ENCODE measurements at regions not wholly inside any gene's neighbourhood (a gene's known extent, or its start where the extent isn't known, plus 50 kb on each side); places are given as distances from the start of the nearest gene placed in this dataset.

DNA sequence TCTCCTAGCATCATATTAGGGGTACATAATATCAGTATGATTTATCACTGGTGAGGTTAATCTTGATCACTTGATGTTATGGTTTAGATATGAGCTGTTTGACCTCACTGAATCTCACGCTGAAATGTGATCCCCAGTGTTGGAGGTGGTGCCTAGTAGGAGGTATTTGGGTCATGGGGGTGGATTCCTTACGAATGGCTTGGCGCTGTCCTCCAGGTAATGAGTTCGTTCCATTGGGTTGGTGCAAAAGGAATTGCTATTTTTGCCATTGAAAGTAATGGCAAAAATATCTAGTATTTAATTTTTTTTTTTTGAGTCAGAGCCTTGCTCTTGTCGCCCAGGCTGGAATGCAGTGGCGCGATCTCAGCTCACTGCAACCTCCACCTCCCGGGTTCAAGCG is 326.3 kb downstream of the AASDHPPT start:
- TF ChIP-seq, protein P1, sequence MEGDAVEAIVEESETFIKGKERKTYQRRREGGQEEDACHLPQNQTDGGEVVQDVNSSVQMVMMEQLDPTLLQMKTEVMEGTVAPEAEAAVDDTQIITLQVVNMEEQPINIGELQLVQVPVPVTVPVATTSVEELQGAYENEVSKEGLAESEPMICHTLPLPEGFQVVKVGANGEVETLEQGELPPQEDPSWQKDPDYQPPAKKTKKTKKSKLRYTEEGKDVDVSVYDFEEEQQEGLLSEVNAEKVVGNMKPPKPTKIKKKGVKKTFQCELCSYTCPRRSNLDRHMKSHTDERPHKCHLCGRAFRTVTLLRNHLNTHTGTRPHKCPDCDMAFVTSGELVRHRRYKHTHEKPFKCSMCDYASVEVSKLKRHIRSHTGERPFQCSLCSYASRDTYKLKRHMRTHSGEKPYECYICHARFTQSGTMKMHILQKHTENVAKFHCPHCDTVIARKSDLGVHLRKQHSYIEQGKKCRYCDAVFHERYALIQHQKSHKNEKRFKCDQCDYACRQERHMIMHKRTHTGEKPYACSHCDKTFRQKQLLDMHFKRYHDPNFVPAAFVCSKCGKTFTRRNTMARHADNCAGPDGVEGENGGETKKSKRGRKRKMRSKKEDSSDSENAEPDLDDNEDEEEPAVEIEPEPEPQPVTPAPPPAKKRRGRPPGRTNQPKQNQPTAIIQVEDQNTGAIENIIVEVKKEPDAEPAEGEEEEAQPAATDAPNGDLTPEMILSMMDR (IDR thresholded peaks at IDR 0.05; ENCODE audit: low read depth, low read length): no peak
- TF ChIP-seq, protein P2, sequence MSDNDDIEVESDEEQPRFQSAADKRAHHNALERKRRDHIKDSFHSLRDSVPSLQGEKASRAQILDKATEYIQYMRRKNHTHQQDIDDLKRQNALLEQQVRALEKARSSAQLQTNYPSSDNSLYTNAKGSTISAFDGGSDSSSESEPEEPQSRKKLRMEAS (IDR thresholded peaks at IDR 0.05; ENCODE audit: low read depth, low read length): no peak
- TF ChIP-seq POLR2A (IDR thresholded peaks at IDR 0.05; ENCODE audit: extremely low read depth, insufficient read length) (no peak), MYC (IDR thresholded peaks at IDR 0.05; ENCODE audit: low read depth, low read length) (no peak)
